Ecto neural progenitor cell (in vitro differentiated cells): ENCODE measurements at regions not wholly inside any gene's neighbourhood (a gene's known extent, or its start where the extent isn't known, plus 50 kb on each side); places are given as distances from the start of the nearest gene placed in this dataset.

Experiments
- DNase-seq: peaks from one replicate; pipeline ENCODE4 v3.0.0-alpha.2; 2018; ENCODE audit warnings: low spot score

- DNase-seq: no peak
Measured at GRCh38 chr20:11130554-11131166, 456.9 kb upstream of the JAG1 start.

GRCh38 chr20:11132819-11133415, 459.1 kb upstream of the JAG1 start:
- no peak for DNase-seq

DNA sequence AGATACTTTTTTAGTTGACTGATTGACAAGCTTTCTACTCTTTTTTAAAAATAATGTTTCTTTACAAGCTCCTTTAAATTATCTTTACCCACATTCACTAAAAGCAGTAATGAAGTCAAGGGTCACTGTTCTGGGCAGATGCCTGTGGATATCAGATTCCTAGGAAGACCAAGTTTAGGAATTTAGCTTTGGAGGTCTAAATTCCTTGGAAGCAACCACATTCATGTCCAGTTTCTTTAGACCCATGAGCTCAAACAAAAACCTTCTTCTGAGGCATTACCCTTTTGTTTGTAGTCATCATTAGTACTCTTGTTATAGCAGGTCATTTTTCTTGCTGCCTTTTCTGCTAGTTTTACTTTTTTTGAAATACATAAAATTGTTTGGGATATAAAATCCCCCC, 462.9 kb upstream of the JAG1 start:
- no peak for DNase-seq

DNA sequence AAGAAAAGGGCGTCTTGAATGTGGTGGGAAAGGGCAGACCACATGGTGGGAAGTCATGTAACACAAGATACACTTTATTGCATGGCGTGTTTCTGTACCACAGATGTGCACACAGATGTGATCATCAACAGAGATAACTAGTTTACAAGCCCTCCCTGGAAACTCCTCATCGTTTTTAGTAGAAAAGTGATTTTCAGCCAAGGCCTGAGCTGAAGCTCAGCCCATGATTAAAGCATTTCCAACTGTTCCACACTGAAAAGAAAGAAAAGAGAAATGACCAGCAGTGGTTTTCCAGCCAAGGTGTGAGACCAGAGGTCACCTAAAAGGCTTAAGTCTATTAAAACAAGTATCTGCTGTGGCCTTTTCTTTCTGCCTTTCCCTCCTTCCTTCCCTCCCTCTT, 463.9 kb upstream of the JAG1 start:
- DNase-seq: no peak

DNA sequence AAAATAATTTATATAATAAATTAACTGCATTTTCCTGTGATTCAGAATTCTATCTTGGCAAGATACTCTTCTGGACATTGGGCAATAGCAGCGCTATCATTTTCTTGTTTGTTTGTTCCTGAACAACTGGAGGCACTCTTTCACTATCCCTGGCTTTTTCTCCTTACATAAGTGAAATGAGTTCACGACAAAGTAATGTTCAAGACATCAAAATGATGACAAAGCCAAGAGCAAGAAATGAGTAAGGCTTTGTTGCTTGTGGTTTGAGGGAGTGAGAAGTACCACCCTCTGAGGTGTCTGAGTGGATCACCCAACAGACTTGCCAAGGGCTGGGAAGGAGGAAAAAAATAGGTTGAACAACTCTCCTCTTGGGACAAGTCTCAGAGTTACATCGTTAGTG, 466.6 kb upstream of the JAG1 start:
- DNase-seq: no peak

DNA sequence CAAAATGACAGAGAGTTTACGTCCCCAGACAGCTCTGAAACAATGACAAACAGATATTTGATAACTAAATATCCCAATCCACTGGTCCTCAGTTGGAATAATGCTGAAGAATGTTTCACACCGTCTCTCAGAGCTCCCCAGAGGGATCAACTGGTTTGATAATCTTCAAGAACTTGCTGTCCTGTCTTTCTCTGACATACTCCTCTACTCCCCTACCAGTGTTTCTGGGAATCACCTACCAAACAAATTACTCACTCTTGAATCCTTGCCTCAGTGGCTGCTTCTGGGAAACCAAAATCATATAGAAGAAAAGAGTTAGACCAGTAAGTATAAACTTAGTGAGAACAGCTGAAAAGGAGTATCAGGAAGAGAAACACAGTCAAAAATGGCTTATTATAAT, 469.7 kb upstream of the JAG1 start:
- no peak for DNase-seq

DNA sequence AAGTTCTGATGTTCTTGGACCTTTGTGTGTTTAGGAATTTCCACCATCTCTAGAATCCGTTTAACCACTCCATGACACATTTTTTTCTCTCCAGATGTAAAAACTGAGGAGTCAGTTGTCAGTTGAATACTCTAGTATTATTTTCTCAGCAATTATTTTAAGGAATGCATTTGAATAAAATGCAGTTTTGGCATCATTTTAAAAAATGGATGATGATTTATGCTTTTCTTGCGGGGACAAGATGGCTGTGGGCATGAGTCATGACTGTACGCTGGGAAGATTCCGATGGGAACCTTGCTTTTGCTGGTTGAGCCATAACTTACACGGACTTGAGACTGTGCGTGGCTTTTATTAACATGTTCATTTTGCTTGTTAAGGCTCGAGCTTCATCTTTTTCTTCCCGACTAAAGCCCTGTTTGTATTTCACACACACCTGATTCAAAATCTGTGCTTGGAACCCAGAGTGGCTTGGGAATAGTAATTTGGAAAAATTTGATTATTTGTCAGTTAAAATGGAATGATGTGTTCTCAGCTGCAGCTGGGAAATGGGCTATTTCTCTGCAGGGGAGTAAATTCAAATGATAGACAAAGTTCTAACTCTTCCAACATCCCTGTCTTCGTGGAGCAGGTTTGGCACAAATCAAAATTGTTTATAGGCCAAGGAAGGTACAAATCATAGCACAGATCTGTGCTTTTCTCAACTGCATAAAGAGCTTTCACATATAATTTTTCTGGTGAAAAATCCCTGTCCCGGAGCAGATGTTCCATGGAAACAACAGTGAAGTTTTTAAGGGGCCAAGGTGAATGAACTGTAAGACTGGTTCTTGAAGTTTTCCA, 470.5 kb upstream of the JAG1 start:
- no peak for DNase-seq

GRCh38 chr20:11145616-11146015, 471.8 kb upstream of the JAG1 start:
- no peak for DNase-seq

GRCh38 chr20:11153819-11154218, 480.0 kb upstream of the JAG1 start:
- no peak for DNase-seq

- DNase-seq: no peak
Measured at GRCh38 chr20:11155156-11155756, 481.5 kb upstream of the JAG1 start.

GRCh38 chr20:11156922-11157321, 483.1 kb upstream of the JAG1 start:
- no peak for DNase-seq

GRCh38 chr20:11158146-11158545, 484.3 kb upstream of the JAG1 start:
- no peak for DNase-seq

GRCh38 chr20:11158589-11158988, 484.8 kb upstream of the JAG1 start:
- no peak for DNase-seq

- DNase-seq: no peak
Measured at GRCh38 chr20:11159728-11160127, 485.9 kb upstream of the JAG1 start.

DNA sequence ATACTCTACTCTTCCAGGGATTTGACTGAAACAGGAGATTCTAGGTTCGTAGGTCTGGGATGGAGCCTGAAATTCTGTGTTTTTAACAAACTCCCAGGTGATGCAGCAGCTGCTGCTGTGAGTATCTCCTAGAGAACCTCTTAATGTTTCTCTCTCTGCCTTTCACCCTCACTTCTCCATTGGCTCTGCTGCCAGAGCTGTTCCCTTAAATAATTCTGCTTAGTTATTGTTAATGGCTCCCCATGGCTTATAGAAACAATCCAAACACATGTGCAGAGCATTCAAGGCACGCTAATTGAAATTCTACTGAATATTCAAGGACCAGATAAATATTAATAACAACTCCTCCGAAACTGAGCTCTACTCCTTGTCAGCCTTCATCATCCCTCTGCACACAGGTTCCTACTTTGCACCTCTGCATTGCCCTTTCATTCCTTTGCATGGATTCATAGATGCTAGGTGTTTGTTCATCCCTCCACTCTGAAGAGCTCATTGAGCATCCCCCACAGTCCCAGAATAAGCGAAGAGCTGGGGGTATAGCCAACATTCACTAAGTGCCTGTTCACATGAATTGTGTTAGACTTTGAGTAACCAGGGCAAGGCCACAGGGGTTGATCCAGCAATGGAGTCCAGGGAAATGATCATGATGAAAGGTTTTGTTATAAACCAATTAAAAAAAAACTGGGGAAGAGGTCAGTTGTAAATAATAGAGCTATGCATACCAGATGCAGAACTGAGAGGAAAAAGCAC, 488.4 kb upstream of the JAG1 start:
- no peak for DNase-seq

GRCh38 chr20:11165789-11166188, 492.0 kb upstream of the JAG1 start:
- DNase-seq: no peak

- no peak for DNase-seq
Measured at GRCh38 chr20:11166712-11167111, 492.9 kb upstream of the JAG1 start.

DNA sequence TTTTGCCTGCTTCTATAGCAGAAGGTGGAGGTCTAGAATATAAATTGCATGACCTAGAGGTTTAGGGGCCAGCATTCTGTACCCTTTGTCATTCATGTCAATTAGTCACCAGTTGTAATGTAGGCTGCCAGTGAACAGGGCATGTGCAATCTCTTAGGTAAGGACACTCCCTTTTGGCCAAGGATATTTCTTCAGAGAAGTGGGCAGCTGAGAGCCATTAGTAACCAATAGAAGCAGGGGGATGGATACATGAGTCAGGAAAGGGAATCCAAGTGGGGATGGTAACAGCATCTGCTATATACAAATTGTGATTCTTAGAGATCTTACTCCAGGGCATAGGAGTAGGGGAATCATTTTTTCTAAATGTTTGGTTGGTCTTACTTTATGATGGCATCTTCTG, 494.2 kb upstream of the JAG1 start:
- no peak for DNase-seq

- DNase-seq: no peak
Measured at GRCh38 chr20:11170025-11170424, 496.2 kb upstream of the JAG1 start.

DNA sequence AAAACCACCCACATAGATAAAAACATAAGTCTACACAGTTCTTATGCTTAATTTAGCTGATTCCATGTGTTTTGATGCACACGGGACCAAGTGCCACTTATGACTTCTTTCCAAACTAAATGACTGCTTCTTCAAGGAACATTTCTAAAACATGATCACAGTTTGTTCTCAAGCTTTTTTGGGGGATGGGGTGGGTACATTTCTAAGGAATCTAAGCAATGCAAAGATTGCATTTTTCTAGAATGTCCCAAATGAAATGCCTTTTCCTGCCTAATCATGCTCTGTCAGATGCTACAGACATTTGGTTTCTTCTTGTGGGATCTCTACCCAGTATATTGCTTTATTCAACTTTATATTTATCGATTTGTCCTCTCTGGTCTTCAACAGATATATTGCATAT, 496.8 kb upstream of the JAG1 start:
- DNase-seq: no peak

DNA sequence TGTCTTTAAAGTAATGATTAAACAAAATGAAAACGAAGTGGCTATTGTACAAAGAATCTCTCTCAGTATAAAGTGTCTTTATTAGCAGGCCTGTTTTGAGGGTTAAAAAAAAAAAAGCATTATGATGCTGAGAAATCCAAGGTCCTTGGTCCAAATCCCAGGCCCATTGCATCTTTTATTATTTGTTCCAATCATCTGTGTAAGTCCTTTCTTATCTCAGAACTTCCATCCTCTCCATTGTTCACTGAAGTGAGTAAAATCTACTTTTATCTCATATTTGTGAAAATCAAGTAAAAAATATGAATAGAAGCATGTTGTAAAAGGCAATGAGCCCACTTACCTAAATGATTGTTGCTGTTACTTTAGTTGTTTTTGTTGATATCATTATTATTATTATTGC, 499.1 kb upstream of the JAG1 start:
- DNase-seq: no peak

DNA sequence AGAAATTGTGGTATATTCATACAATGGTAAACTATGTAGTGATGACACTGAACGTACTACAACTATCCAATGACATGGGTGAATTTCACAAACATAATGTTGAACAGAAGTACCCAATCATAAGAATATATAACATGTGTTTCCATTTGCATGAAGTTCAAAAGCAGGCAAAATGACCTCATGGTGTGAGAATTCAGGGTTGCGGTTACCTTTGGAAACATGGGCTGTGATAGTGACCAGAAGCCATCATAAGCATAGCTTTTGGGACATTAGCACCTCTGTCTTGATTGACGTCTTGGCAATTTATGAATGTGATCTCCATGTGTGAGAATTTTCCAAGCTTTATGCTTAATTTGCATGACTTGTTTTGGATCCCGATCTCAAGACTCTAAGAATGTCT, 500.1 kb upstream of the JAG1 start:
- DNase-seq: no peak
